Tibial artery (tissue), 4 donors: ENCODE measurements at regions not wholly inside any gene's neighbourhood (a gene's known extent, or its start where the extent isn't known, plus 50 kb on each side); places are given as distances from the start of the nearest gene placed in this dataset.

Experiments
- DNase-seq, 2 donors: peaks; one replicate each; pipeline ENCODE4 v3.0.0-alpha.2; 2019
- H3K27ac ChIP-seq, 2 donors: fragments of 200-600 bp; sonication (generic) in 1 of 2; 1 replicate in 1 of 2; 2 replicates in 1 of 2; pipeline ENCODE4 v1.5.1; 2018 to 2019; ENCODE audit warnings: mild to moderate bottlenecking in 1 of 2
- H3K27me3 ChIP-seq, 2 donors: fragments of 200-600 bp; sonication (generic) in 1 of 2; one replicate each; pipeline versions ENCODE4 v1.5.1 to v1.6.0; 2016 to 2019
- H3K36me3 ChIP-seq, 3 donors: fragments of 200-600 bp; sonication (generic) in 2 of 3; one replicate each; pipeline ENCODE4 v1.5.1; 2016 to 2019; ENCODE audit warnings: mild to moderate bottlenecking in 2 of 3
- H3K4me1 ChIP-seq, 4 donors: fragments of 200-600 bp; sonication (generic) in 2 of 4; 1 replicate in 3 of 4; 2 replicates in 1 of 4; pipeline ENCODE4 v1.5.1; 2016 to 2019
- H3K4me3 ChIP-seq, 2 donors: fragments of 200-600 bp; sonication (generic) in 1 of 2; 1 replicate in 1 of 2; 2 replicates in 1 of 2; pipeline ENCODE4 v1.5.1; 2018 to 2019; ENCODE audit warnings: mild to moderate bottlenecking in 2 of 2
- H3K9me3 ChIP-seq, 3 donors: fragments of 200-600 bp; sonication (generic) in 1 of 3; one replicate each; pipeline ENCODE4 v1.5.1; 2016 to 2019
- CTCF ChIP-seq, 2 experiments: fragments of 200-600 bp in 1 of 2; fragments of 450-650 bp in 1 of 2; IDR thresholded peaks; one replicate each; pipeline ENCODE4 v1.5.1; 2017 to 2019; ENCODE audit warnings: antibody characterized with exemption in 2 of 2, mild to moderate bottlenecking in 1 of 2, moderate library complexity in 1 of 2
- intact Hi-C: fragments of 100-400 bp; cut with DNase I; formaldehyde crosslinking; loops from one replicate; pipeline ENCODE4 v1.15.0; 2023; ENCODE audit warnings: low total_unique reads

- no peaks in the 10 kb centered on the region for H3K27me3 ChIP-seq
- peak; percentile 81 to 88 for DNase-seq
- no peak overlapping the region for H3K27ac ChIP-seq
- no peaks in the 10 kb centered on the region for H3K36me3 ChIP-seq
- H3K4me3 ChIP-seq, result no peak overlapping the region
- intact Hi-C loops, result loop anchor here (2.0 kb wide), 1 partner anchor 500 kb away; no protein-coding TSS in a partner anchor
- TF ChIP-seq CTCF (IDR thresholded peaks at IDR 0.05), result peak; percentile 77 to 91
- H3K4me1 ChIP-seq, result peaks cover 0 to 4% (median 0%) of the 10 kb centered on the region in 4 donors
- H3K9me3 ChIP-seq, result no peaks in the 10 kb centered on the region
These were observed 497.6 kb downstream of the GADD45G start for GRCh38 chr9:90102292-90102901.

DNA sequence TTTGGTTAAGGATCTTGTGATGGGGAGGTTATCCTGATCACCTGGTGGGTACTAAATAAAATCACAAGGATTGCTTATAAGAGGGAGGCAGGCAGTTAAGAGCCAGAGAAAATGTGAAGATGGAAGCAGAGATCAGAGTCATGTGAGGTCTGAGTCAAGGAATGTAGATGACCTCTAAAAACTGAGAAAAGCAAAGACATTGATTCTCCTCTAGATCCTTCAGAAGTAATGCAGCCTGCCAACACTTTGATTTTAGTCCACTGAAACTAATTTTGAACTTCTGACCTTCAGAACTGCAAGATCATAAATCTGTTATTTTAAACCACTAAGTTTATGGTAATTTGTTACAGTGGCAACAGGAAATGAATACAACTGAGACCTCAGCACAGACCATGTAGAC is 499.0 kb downstream of the GADD45G start:
- no peaks in the 10 kb centered on the region for H3K36me3 ChIP-seq
- H3K27ac ChIP-seq, result no peak overlapping the region
- no peak for TF ChIP-seq CTCF (IDR thresholded peaks at IDR 0.05)
- no peaks in the 10 kb centered on the region for H3K9me3 ChIP-seq
- peaks cover 0 to 8% (median 2%) of the 10 kb centered on the region in 4 donors for H3K4me1 ChIP-seq
- no peak overlapping the region for H3K4me3 ChIP-seq
- DNase-seq, result no peak
- H3K27me3 ChIP-seq, result no peaks in the 10 kb centered on the region
- intact Hi-C loops, result loop anchor here (2.0 kb wide), 1 partner anchor 501 kb away; no protein-coding TSS in a partner anchor

- no peak overlapping the region for H3K27ac ChIP-seq
- H3K27me3 ChIP-seq, result no peaks in the 10 kb centered on the region
- H3K9me3 ChIP-seq, result no peaks in the 10 kb centered on the region
- H3K4me1 ChIP-seq, result peaks cover 0 to 8% (median 2%) of the 10 kb centered on the region in 4 donors
- H3K4me3 ChIP-seq, result no peak overlapping the region
- no peaks in the 10 kb centered on the region for H3K36me3 ChIP-seq
- DNase-seq, result no peak
- TF ChIP-seq CTCF (IDR thresholded peaks at IDR 0.05), result no peak
- intact Hi-C loops, result no loop called here
These were observed 501.0 kb downstream of the GADD45G start for GRCh38 chr9:90105773-90106172.

DNA sequence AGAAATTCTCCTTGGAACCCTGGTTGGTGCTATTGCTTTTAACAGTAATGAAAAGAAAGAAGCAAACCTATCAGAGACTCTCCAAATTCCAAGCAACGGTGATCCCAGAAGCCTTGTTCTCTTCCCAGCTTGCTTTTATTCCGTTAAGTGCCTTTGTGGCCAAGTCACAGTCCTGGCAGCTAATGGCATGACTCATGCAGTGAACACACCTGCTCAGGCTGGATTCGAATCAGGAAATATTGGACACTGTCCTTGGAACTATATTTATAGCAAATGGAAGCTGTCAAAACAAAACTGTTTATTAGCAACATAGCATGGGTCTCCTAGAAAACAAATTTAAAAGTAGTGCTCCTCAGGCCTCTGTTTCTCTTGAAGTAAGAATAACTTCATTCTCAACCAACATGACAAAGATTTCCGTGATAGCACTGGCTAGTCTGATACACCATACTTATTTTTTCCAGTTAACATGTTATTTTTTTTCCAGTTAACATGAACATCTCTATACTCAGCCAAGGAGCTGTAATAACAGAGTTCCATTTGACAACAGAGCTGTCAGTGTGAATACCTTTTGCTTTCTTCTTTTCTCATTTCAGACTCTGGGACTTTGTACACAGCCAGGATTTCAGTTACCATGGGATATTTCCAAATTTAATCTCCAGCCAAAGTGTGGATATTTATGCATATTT is 502.4 kb downstream of the GADD45G start:
- intact Hi-C loops, result no loop called here
- DNase-seq, result no peak
- no peaks in the 10 kb centered on the region for H3K9me3 ChIP-seq
- H3K4me1 ChIP-seq, result peaks cover 0 to 8% (median 2%) of the 10 kb centered on the region in 4 donors
- no peak for TF ChIP-seq CTCF (IDR thresholded peaks at IDR 0.05)
- no peak overlapping the region for H3K27ac ChIP-seq
- no peaks in the 10 kb centered on the region for H3K36me3 ChIP-seq
- H3K27me3 ChIP-seq, result no peaks in the 10 kb centered on the region
- no peak overlapping the region for H3K4me3 ChIP-seq

DNA sequence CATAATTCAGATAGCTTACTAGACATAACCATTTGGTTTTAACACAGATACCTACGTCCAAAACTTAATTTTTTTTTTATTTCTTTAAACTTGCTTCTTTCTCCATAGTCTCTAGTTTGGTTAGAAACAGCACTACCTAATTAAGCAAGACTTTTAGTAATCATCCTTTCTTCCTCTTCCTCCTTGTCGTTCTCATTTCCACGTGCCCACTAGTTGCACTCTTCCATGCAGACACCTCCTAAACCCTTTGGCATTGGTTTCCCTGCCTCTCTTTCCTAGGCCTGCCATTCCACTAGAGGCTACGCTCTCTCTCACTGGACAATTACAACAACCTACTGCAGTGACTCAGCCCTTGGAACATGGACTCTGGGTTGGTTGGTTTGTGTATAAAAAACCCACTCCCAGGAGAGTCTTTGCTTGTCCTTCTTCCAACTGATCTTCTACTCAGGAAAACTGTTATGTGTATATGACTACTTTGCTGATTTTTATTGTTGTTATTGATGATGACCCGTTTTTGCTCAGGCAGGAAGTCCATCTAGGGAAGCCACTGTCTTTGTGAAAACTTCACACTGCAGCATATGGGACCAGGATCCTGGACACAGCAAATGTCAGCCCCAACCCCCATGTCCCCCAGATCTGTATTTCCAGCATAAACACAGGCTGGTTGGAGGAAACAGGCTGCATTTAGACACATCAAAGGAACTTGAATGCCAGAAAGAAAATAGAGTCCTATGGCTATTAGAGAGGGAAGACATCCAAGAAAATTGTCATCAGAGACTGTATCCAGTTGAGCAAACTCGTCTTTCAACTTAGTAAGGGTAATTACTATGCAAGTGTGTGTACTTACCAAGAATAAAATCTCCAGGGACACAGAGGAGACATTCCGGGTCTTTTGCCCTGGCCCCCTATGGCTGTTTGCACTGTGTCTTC is 503.2 kb downstream of the GADD45G start:
- intact Hi-C loops, result no loop called here
- no peak overlapping the region for H3K27ac ChIP-seq

More for the DNA sequence above, 503.2 kb downstream of the GADD45G start:
- Histone ChIP-seq H3K4me1 (peaks cover 0 to 8% (median 2%) of the 10 kb centered on the region in 4 donors), H3K36me3 (no peaks in the 10 kb centered on the region), H3K4me3 (no peak overlapping the region), H3K27me3 (no peaks in the 10 kb centered on the region), H3K9me3 (no peaks in the 10 kb centered on the region)
- TF ChIP-seq CTCF (IDR thresholded peaks at IDR 0.05), result no peak
- no peak for DNase-seq
